SK-N-SH treated with all-trans-retinoic acid at 6 μM for 48 hours (cell line): ENCODE measurements at regions not wholly inside any gene's neighbourhood (a gene's known extent, or its start where the extent isn't known, plus 50 kb on each side); places are given as distances from the start of the nearest gene placed in this dataset.

Experiments used
- ATAC-seq: fragments of 200-7000 bp; cut with Tn5 transposase; 3 replicates; pipeline ENCODE4 v1.9.1; 2020; ENCODE audit warnings: mild to moderate bottlenecking, moderate library complexity
- BACH2 ChIP-seq: fragments of 250-450 bp; sonication (Bioruptor Pico); IDR thresholded peaks from 2 replicates; pipeline ENCODE4 v1.9.0; 2021; ENCODE audit warnings: mild to moderate bottlenecking, borderline replicate concordance
- CREB5 ChIP-seq: fragments of 250-450 bp; sonication (Bioruptor Pico); IDR thresholded peaks from 2 replicates; pipeline ENCODE4 v1.5.1; 2020; ENCODE audit warnings: low read depth, mild to moderate bottlenecking, moderate library complexity
- CSDC2 ChIP-seq: fragments of 250-450 bp; sonication (Bioruptor Pico); IDR thresholded peaks from 2 replicates; pipeline ENCODE4 v1.5.0; 2020; ENCODE audit warnings: mild to moderate bottlenecking, moderate library complexity
- ESRRG ChIP-seq: fragments of 250-450 bp; sonication (Bioruptor Pico); IDR thresholded peaks from 2 replicates; pipeline ENCODE4 v1.6.1; 2021; ENCODE audit warnings: mild to moderate bottlenecking
- OSR1 ChIP-seq: fragments of 250-450 bp; sonication (Bioruptor Pico); IDR thresholded peaks from 2 replicates; pipeline ENCODE4 v1.8.0; 2022; ENCODE audit warnings: moderate library complexity, mild to moderate bottlenecking, inconsistent platforms
- PATZ1 ChIP-seq: fragments of 250-450 bp; sonication (Bioruptor Pico); IDR thresholded peaks from 2 replicates; pipeline ENCODE4 v1.8.0; 2020; ENCODE audit warnings: mild to moderate bottlenecking, moderate library complexity, borderline replicate concordance
- POU6F1 ChIP-seq: fragments of 250-450 bp; sonication (Bioruptor Pico); IDR thresholded peaks from 2 replicates; pipeline ENCODE4 v1.8.0; 2021; ENCODE audit warnings: low read depth, mild to moderate bottlenecking, moderate library complexity, borderline replicate concordance
- PPARA ChIP-seq: fragments of 250-450 bp; sonication (Bioruptor Pico); IDR thresholded peaks from 2 replicates; pipeline ENCODE4 v1.5.0; 2020; ENCODE audit warnings: mild to moderate bottlenecking, borderline replicate concordance
- TCF4 ChIP-seq: fragments of 250-450 bp; sonication (Bioruptor Pico); IDR thresholded peaks from 2 replicates; pipeline ENCODE4 v1.8.0; 2021; ENCODE audit warnings: mild to moderate bottlenecking, moderate library complexity, borderline replicate concordance
- TOX ChIP-seq: fragments of 250-450 bp; sonication (Bioruptor Pico); IDR thresholded peaks from 2 replicates; pipeline ENCODE4 v1.8.0; 2021; ENCODE audit warnings: mild to moderate bottlenecking, moderate library complexity, borderline replicate concordance
- TSHZ2 ChIP-seq: fragments of 250-450 bp; sonication (Bioruptor Pico); IDR thresholded peaks from 2 replicates; pipeline ENCODE4 v1.5.0; 2020; ENCODE audit warnings: mild to moderate bottlenecking, moderate library complexity
- ZC3H10 ChIP-seq: fragments of 250-450 bp; sonication (Bioruptor Pico); IDR thresholded peaks from 2 replicates; pipeline ENCODE4 v1.5.1; 2021; ENCODE audit warnings: mild to moderate bottlenecking, moderate library complexity
- ZNF565 ChIP-seq: fragments of 450-650 bp; formaldehyde crosslinking; conservative IDR thresholded peaks from 2 replicates; pipeline ENCODE4 v1.5.0; 2020; ENCODE audit warnings: low read depth, mild to moderate bottlenecking, moderate library complexity
- ZNF70 ChIP-seq: fragments of 450-650 bp; formaldehyde crosslinking; IDR thresholded peaks from 2 replicates; pipeline ENCODE4 v1.5.0; 2020; ENCODE audit warnings: mild to moderate bottlenecking, moderate library complexity
- ZNF8 ChIP-seq: fragments of 450-650 bp; formaldehyde crosslinking; IDR thresholded peaks from 2 replicates; pipeline ENCODE4 v1.5.0; 2020; ENCODE audit warnings: mild to moderate bottlenecking, moderate library complexity

GRCh38 chr2:189954989-189955388 lies 107.5 kb downstream of the MSTN start:
- no peak for TF ChIP-seq PATZ1 (CRISPR knock-in tag)
- TF ChIP-seq TOX: no peak
- no peak for TF ChIP-seq POU6F1
- TF ChIP-seq CREB5: no peak
- no peak for TF ChIP-seq TSHZ2 (CRISPR knock-in tag)
- ATAC-seq: no peak

GRCh38 chr2:189952536-189953109 lies 109.9 kb downstream of the MSTN start:
- no peak for ATAC-seq
- TF ChIP-seq OSR1 (no peak), ZNF70 (CRISPR knock-in tag) (no peak), BACH2 (no peak), ZNF8 (no peak)

- ATAC-seq: no peak
- no peak for TF ChIP-seq ZNF565
Observed at GRCh38 chr2:189951791-189952535, 110.6 kb downstream of the MSTN start.

- ATAC-seq: no peak
- TF ChIP-seq CREB5 (no peak), BACH2 (no peak), TOX (no peak), ESRRG (CRISPR knock-in tag) (no peak), ZC3H10 (CRISPR knock-in tag) (no peak), PPARA (CRISPR knock-in tag) (no peak), TSHZ2 (CRISPR knock-in tag) (no peak), TCF4 (CRISPR knock-in tag) (no peak), CSDC2 (CRISPR knock-in tag) (no peak), ZNF8 (no peak)
Observed at GRCh38 chr2:189943009-189943408, 119.5 kb downstream of the MSTN start.
